SKM-1 (cell line): ENCODE measurements at regions not wholly inside any gene's neighbourhood (a gene's known extent, or its start where the extent isn't known, plus 50 kb on each side); places are given as distances from the start of the nearest gene placed in this dataset.

Experiments used
- DNase-seq: peaks from one replicate; lab custom pipeline; 2025; ENCODE audit not compliant: unreplicated experiment; lab: John Stamatoyannopoulos, UW

DNA sequence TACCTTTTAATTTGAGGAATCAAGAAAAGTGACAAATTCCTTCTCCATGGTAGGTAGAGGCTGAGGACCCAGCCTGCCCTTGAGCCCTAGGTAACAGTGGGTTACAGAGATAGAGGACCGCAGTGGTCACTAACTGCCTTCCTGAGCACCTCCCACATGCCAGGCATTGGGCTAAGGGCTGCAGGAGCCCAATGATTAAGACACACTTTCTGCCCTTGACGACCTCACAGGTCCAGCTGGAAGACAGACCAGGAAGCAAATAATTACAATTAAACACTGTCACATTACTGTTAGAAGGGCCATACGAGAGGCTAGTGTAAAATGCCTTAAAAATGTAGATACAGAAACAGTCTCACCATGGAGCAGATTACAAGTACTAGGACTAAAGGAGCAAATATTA lies 156.8 kb upstream of the NFE2L3 start:
- no peak for DNase-seq

DNA sequence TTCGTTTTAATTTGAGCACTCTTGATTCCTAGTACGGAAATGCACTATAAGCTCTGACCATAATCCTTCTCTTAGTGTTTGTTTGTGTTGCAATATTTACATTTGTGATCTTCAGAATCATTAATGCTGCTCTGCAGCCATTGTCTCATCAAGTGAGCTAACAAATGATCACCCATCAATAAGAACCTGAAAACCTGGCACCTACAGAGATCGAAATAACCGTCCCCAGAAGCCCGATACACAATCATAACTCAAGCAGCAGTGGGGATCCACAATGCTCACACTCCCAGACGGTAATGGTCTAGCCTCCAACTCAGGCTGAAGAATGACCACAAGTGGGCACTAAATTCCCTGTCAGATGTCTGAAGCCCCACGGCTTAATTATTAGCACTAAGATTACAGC lies 156.0 kb upstream of the NFE2L3 start:
- no peak for DNase-seq

DNA sequence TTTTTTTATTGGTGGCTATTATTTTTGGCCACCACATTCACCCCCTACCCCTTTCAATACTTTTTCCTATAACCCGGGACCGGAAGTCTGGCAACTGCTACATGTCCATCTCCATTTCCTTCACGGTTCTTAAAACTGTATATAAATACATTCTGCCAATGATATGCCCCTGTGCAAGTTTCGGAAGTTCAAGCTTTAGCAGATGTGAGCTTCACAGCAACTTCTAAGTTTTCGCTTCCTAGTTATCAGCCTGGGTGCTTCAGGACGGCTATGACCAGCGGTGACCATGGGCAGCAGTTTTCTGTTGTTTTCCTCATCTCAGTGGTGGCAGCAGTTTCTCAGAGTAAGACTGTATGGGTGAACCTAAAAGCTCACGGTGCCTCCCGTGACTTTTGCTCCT lies 153.5 kb upstream of the NFE2L3 start:
- no peak for DNase-seq

DNA sequence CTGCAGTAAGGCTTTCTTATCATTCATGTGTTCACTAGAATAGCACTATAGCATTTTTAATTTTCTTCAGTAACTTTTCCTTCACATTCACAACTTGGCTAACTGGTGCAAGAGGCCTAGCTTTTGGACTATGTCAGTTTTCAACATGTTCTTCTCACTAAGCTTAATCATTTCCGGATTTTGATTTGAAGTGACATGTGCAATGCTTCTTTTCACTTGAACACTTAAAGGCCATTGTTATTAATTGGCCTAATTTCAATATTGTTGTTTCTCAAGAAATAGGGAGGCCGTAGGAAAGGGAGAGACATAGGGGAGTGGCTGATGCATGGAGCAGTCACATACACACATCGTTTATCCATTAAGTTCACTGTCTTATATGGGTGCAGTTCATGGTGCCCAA lies 151.2 kb upstream of the NFE2L3 start:
- no peak for DNase-seq

DNA sequence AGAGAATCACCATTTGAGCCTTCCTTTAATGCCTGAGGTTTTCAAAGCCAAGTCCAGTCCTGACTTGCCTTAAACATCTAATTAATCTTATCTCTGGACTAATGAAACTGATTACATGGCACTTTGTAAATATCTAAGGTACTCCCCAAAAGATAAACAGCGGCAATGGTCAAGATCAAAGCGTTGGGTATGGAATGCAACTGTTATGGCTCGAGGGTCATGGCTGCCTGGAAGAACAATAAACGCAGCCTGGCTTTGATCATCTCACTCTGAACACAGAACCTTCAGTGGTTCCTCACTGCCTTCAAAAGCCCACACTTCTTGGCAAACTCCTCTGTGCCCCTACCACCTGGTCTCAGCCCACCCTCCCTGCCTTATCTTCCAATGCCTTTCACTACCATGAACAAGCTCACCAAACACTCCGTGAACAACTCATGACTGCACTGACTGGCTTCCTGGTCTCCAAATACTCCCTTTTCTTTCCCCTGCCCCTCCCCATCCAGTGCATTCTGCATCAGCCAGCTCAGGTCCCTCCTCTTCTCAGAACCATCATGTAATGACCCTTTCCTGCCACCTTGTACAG lies 150.2 kb upstream of the NFE2L3 start:
- DNase-seq: no peak

DNA sequence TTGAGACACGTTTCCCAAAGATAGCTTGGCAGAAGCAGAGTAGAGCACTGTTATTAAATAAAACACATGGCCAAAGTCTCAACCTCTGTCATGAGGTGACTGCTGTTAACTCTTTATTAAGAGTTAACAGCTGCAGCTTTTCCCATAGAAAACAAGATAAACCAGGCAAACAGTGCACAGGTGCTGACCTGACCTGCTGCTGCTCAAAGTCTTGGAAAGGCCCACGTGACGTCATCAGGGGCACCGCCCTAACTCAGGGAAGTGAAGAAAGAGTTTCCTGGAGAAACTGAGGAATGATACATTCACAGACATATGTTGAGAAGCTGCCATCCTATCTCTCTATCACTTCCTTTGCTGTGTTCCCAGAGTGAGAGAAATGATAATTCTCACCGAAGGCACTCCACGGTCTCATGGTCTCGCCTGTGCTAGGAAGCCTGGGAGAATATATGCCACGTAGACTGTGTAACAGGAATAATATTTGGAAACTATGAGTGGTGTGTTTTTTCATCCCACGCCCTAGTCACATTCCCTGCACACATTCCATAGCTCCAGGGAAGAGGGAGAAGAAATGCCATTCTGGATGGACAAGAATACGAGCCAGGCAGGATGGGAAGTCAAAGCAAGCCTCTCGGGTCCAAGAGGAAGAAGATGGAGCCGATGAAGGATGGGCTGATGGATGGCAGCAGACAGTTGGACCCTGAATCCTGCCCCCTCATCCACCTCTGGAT lies 146.2 kb upstream of the NFE2L3 start:
- no peak for DNase-seq

DNA sequence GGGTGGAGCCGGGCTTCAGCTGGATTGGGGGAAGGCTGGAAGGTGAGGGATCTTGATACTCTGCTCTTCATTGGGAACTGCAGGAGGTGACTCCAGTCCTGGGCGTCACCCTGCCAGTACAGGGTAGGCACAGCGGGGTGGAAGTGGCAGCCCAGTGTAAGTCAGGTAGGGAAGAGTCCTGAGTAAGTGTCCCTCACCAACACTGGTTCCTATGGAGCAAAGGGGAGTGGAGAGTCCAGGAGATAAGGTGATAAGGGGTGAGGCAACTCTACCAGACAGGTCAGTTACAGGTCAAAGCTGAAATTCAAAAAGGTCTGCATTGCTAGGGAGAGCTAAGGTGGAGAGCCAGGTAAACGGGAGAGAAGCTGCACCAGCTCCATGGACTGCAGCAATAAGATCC lies 145.6 kb upstream of the NFE2L3 start:
- DNase-seq: no peak

DNA sequence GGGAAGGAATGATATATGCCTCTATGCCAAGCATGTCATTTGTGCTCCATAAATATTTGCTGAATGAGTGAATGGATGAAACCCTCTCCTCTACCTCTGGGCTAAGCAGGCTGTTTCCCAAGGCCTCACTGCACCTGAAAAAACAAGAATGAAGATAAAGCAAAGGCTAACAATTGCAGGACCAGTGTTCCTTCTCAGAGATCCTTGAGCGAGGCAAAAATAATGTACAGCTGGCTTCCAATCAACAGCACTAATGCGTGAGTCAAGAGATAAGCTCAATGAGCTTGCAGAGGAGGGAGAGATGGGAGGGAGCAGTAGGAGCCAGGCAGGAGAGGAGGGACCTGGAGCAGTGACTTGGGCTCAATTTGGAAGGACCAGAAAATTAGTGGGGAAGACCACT lies 144.5 kb upstream of the NFE2L3 start:
- DNase-seq: no peak

DNA sequence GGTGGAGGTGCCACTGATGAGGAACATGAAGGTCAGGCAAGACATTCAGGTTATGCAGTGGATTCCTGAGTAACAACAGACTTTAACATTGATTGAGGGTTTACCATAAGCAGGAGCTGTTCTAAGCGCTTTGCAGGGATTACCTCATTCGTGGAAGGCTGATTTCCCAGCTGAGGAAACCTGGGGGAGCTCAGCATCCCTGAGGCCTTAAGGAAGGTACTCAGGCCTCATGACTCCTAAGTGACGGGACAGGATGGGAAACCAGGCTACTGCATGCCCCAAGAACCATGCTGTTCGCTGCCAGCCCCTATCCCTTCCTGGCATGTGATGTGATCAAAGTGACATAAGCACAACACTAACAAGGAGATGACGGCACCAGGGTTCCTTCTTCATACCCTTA lies 143.6 kb upstream of the NFE2L3 start:
- DNase-seq: no peak

DNA sequence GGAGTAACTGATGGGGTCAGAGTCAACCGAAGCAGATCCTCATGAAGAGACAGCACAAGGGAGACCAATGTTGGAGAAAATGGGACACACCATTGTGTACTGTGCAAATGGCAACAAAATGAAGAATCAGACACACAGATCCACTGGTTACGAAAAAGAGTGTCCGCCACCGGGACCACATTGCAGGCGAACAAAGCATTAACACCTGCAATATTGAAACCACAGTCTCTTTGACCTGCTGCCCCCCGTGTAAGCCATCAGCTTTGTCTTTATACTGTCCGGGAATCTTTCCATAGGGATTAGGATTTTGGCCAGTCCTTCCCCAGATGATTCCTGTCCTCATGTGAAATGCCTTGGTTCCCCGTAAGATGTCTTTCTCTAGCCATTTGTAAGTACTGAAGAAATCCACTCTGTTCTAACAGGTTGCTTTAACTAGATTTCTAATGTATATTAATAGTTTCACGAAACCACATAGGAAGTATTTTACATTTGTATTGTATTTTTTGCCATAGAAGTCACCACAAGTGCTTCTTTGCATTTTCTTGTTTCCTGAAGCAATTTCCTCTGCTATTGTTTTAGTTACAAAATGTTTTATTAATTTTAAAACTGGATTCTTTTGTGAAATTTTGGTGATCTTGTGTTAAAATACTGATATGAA lies 140.8 kb upstream of the NFE2L3 start:
- DNase-seq: no peak

DNA sequence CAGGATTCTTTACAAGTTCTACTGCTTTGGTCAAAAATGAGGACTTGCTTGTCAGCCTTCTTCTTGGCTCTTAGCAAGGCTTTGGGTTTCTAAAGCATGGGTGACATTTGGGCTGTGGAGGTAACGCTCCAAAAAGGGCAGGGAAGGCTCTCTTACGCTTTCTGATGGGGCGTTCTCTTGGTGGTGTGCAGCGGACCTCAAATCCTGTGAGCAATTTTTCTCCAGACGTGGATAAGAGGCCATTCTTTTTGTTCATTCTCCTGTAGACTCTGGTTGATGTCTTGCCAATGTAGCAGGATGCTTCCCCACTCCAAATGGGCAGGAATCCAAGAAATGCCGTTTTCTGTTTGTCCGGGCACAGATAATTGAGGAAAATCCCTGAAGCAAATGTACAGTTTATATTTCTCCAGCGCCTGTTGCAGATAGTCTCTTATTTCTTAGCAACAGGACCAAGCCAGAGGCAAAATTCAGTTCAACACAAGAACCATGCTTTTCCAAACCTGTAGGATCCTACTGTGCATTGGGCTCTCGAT lies 138.4 kb upstream of the NFE2L3 start:
- no peak for DNase-seq

DNA sequence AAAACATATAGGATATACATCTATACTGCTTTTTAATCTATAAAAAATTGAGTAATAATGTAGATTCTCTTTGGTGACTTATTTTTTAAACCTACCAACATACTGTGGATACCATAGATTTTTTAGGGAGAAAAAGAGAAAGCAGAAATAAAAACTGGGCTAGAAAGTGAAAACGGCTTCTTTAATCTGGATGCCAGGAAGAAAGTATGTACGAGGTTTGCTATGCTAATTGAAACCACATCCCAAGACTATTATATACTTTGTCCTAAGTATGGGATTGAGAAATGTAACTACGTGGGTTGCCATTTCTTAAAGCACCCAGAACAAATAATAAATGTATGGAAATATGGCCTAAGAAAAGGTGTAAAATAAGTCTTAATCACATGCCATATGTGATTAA lies 129.0 kb upstream of the NFE2L3 start:
- DNase-seq: no peak

DNA sequence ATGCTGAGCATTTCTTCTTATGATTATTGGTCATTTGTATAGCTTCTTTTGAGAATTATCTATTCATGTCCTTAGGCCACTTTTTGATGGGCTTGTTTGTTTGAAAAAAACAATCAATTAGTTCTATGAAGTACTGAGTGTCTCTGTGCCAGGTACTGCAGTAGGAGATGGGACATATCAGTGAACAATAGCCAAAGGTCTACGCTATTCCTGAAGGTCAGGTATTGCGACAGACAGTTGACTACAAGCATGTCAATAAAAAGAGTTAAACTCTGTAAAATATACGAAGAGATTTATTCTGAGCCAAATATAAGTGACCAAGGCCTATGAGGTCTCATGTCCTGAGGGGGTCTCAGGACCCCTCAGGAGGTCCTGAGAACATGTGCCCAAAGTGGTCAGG lies 122.1 kb upstream of the NFE2L3 start:
- no peak for DNase-seq

DNA sequence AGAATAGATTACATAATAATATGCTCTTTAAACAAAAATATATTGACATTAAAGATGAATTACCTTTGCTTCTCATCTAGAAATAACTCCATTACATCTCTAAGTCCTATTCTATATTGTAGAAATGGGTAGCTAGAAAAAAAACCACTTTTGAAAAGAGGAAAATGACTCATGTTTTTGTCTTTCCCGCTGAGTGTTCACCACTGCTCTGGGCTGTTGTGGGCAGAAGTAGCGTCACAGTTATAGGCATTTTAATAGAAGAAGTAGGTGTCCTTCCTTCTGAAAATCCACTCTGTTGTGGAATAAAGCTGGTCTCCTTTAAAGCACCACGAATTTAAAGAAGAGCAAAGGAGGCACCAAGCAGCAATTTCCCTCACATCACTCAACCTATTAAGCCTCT lies 117.6 kb upstream of the NFE2L3 start:
- DNase-seq: no peak

DNA sequence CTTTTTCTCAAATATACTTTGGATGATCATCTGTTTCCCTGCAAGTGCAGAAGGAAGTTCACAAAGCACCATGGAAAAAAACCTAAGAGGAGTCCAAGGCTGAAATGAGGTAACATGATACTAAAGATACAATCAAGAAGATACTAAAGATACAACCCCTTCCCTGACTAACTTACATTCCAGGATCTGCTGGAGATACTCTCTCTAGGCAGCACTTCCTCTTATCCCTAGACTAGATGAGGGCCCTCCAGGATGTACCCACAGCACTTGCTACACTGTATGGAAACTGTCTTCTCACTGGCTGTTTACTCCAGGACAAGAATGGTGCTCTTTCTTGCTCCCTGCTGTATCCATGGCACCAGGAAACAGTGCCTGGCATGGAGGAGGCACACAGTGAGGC lies 116.4 kb upstream of the NFE2L3 start:
- no peak for DNase-seq

DNA sequence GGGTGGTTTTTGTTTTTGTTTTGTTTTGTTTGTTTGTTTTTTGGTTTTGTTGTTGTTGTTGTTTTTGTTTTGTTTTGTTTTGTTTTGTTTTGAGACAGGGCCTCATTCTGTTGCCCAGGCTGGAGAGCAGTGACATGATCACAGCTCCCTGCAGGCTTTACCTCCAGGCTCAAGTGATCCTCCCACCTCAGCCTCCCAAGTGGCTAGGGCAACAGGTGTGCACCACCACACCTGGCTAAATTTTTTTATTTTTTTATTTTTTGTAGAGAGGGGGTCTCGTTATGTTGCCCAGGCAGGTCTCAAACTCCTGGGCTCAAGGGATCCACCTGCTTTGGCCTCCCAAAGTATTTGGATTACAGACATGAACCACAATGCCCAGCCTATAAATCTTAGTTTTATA lies 115.9 kb upstream of the NFE2L3 start:
- DNase-seq: no peak

DNA sequence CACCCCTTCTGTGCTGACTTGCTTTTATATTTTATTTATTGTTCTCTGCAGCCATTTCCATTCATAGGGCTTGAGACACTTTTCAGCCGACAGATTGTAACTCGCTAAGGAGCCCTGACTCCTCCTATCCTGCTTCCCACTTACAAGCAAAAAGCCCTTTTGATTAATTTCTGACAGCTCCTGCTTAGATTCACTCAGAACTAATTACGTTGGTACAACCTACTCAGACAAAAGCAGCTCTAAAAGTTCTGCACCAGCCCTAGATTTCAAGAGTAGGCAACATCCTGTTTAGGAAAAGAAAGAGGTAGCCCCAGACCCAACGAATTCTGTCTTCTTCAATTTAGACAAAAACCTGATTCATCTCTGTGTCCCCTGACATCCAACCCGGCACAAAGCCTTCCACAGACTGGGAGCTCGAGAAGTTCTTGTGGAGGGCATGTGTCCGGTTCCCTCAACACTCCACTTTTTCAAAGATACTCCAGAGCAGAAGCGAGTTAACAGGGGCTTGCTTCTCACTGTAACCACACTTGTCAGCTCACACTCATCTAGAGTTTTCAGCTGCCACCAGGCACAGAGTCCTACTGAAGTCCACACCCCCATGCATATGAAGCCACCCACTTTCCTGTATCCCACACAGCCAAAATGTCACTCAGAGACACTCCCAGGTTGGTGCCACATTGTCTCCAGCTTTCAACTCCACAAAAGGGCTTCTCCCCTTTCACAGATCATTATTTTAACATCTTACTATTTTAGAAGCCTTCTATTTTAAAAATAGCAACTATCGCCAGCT lies 113.6 kb upstream of the NFE2L3 start:
- no peak for DNase-seq

DNA sequence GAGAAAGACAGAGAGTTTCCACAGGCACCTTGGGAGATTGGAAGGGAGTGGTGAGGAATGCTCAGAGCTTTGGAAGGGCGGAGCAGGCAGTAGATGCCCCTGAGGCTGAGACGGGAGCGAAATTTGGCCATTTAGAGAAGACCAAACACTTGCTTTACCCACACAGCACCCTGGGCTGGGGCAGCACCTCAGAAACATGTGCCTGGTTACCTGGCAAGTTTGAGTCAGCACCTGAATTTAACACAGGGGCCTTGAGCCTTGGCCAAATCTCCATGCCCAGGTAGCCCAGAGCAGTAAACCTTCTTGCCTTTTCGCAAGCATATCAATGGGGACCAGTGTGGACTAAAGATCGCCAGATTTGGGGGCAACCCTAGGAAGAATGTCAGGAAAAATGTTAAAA lies 111.9 kb upstream of the NFE2L3 start:
- no peak for DNase-seq

DNA sequence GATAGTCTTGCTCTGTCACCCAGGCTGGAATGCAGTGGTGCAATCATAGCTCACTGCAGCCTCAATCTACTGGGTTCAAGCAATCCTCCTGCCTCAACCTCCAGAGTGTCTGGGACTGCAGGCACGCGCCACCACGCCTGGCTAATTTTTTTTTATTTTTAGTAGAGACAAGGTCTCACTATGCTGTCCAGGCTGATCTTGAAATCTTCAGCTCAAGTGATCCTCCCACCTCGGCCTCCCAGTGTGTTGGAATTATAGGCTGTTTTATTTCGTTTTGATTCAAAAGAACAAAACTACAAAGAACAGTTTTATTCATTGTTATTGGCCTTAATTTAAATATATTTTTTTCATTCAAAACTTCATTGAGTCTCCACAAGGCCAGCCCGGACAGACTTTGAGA lies 109.8 kb upstream of the NFE2L3 start:
- DNase-seq: no peak

DNA sequence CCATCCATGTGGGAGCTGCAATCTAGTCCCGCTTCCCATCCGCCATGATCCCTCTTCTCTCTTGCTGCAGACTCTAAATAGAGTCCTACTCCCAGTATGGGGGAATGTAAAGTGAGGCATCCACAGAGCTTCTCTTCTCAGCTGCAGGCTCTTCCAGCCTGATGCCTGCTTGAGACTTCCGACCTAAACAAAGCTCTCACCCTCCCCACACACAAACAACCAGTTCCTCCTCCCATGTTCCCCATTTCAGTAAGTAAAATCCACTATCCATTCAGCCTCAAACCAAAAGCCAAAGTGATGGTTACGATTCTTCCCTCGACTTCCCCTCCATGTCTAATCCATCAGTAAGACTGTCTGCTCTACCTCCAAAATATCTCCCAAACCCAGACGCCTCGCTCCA lies 108.2 kb upstream of the NFE2L3 start:
- no peak for DNase-seq

DNA sequence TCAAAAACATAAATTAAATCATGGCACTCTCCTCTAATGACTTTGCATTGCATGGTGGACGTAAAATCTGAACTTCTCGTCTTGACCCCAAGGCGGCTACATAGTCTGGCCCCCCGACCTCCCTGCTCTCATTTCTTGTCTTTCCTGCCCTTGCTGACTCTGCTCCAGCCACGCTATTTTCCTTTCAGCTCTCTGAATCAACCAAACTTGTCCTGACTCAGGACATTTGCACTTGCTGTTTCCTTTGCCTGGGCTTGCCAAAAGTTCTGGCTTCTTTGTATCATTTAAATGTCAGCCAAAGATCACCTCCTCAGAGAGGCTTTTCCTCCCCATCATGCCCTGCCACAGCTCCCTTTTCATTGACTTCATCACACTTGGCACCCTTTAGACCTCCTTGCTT lies 107.7 kb upstream of the NFE2L3 start:
- no peak for DNase-seq

DNA sequence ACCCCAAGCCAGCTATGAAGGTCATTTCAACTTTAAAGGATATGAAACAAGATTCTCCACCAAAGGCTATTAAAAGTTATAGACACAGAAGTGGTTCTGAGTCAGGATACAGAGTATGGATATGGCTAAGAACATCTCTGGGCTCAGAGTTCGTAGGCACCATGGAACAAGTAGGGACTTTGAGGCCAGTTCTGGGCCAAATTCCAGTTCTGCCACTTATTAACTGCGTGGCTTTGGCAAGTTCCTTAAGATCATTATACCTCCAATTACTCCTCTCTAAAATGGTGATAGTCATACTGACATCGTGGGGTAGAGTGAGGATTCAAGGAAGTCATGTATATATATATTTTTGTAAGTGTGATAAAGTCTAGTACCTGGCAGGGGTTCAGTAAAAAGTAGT lies 105.8 kb upstream of the NFE2L3 start:
- no peak for DNase-seq
